KMS-11 (cell line): ENCODE measurements at regions not wholly inside any gene's neighbourhood (a gene's known extent, or its start where the extent isn't known, plus 50 kb on each side); places are given as distances from the start of the nearest gene placed in this dataset.

ENCODE experiments used
- H2AFZ ChIP-seq: fragments of 200-600 bp; sonication (generic); 2 replicates; pipeline ENCODE4 v1.6.1; 2016; ENCODE audit warnings: antibody characterized with exemption, mixed run types, low read depth
- H3K27ac ChIP-seq: fragments of 200-600 bp; sonication (generic); 2 replicates; pipeline ENCODE4 v1.6.1; 2016; ENCODE audit warnings: mild to moderate bottlenecking, mixed run types
- H3K27me3 ChIP-seq: fragments of 200-600 bp; sonication (generic); 2 replicates; pipeline ENCODE4 v1.6.1; 2017; ENCODE audit warnings: mild to moderate bottlenecking, low read depth, mixed run types, moderate library complexity; ENCODE audit not compliant: insufficient read depth
- H3K36me3 ChIP-seq: fragments of 200-600 bp; sonication (generic); 2 replicates; pipeline ENCODE4 v1.6.1; 2017; ENCODE audit warnings: mild to moderate bottlenecking, mixed run types; ENCODE audit not compliant: insufficient read depth
- H3K4me1 ChIP-seq: fragments of 200-600 bp; sonication (generic); 2 replicates; pipeline ENCODE4 v1.6.1; 2016; ENCODE audit warnings: mild to moderate bottlenecking, low read depth, mixed run types; ENCODE audit not compliant: poor library complexity, severe bottlenecking
- H3K4me2 ChIP-seq: fragments of 200-600 bp; sonication (generic); 2 replicates; pipeline ENCODE4 v1.7.0; 2016; ENCODE audit warnings: mild to moderate bottlenecking, mixed run types
- H3K4me3 ChIP-seq: fragments of 200-600 bp; sonication (generic); IDR thresholded peaks from 2 replicates; pipeline ENCODE4 v1.6.1; 2017; ENCODE audit warnings: low read depth, low read length, mixed read lengths; ENCODE audit not compliant: insufficient read depth
- H3K79me2 ChIP-seq: fragments of 200-600 bp; sonication (generic); 2 replicates; pipeline ENCODE4 v1.6.1; 2016; ENCODE audit warnings: low read depth, mixed run types; ENCODE audit not compliant: insufficient read depth
- H3K9ac ChIP-seq: fragments of 200-600 bp; sonication (generic); 2 replicates; pipeline ENCODE4 v1.6.1; 2016; ENCODE audit warnings: mild to moderate bottlenecking, mixed run types
- H4K20me1 ChIP-seq: fragments of 200-600 bp; sonication (generic); 2 replicates; pipeline ENCODE4 v1.6.1; 2016; ENCODE audit warnings: mild to moderate bottlenecking, mixed run types; ENCODE audit not compliant: insufficient read depth
- TF ChIP-seq, protein P1 (sequence below): fragments of 200-600 bp; sonication (generic); conservative IDR thresholded peaks from 2 replicates; pipeline ENCODE4 v1.6.1; 2017; ENCODE audit warnings: low read depth, mild to moderate bottlenecking, antibody characterized with exemption, low read length, moderate library complexity, mixed read lengths

DNA sequence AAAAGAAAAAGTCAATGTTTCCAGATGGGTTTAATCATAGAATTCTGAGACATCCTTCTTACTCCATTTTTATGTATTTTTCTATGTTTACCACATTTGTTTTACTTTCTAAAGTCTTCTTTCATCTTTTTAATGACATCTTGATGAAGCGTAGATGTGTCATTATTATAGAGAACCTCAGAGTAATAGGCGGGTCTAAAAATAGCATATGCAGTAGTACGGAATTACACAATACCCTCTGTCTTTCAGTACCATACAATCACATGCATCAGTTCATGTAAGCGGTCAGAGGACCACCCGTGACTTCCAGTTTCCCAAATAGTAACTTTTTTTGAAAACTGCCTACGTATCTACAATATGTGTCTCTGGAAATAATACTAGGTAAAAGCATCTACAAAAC is 224.0 kb downstream of the PLOD2 start:
- Histone ChIP-seq H3K9ac (no peak overlapping the region), H3K79me2 (no peaks in the 10 kb centered on the region), H3K4me1 (no peaks in the 10 kb centered on the region), H2AFZ (no peak overlapping the region), H3K4me2 (no peak overlapping the region), H3K27ac (no peak overlapping the region), H4K20me1 (no peaks in the 10 kb centered on the region), H3K36me3 (no peaks in the 10 kb centered on the region), H3K4me3 (no peak overlapping the region), H3K27me3 (no peaks in the 10 kb centered on the region)
- TF ChIP-seq, protein P1, sequence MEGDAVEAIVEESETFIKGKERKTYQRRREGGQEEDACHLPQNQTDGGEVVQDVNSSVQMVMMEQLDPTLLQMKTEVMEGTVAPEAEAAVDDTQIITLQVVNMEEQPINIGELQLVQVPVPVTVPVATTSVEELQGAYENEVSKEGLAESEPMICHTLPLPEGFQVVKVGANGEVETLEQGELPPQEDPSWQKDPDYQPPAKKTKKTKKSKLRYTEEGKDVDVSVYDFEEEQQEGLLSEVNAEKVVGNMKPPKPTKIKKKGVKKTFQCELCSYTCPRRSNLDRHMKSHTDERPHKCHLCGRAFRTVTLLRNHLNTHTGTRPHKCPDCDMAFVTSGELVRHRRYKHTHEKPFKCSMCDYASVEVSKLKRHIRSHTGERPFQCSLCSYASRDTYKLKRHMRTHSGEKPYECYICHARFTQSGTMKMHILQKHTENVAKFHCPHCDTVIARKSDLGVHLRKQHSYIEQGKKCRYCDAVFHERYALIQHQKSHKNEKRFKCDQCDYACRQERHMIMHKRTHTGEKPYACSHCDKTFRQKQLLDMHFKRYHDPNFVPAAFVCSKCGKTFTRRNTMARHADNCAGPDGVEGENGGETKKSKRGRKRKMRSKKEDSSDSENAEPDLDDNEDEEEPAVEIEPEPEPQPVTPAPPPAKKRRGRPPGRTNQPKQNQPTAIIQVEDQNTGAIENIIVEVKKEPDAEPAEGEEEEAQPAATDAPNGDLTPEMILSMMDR = no peak

DNA sequence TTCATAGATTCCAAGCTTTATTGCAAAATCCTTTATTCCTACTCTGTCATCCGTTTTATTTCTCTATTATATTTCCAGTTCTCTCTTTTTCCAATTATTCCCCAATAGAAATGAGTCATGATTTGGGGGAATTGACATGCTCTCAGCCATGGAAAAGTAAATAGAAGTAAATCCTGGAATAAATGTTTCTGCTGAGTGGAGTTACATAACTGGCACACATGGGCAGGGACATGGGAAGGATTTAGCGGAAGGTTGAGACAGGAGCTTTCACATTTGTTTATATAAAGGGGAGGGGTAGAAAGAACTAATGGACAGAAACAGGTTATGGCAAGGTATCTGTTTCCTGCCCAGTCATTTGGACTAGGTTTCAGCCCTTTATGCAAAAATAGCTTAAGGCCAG is 221.6 kb downstream of the PLOD2 start:
- TF ChIP-seq, protein P1 = no peak
- H3K27ac ChIP-seq = no peak overlapping the region
- H3K4me1 ChIP-seq = no peaks in the 10 kb centered on the region
- H4K20me1 ChIP-seq = no peaks in the 10 kb centered on the region
- no peak overlapping the region for H2AFZ ChIP-seq
- H3K9ac ChIP-seq = no peak overlapping the region
- no peak overlapping the region for H3K4me2 ChIP-seq
- no peaks in the 10 kb centered on the region for H3K79me2 ChIP-seq
- H3K36me3 ChIP-seq = no peaks in the 10 kb centered on the region
- no peak overlapping the region for H3K4me3 ChIP-seq
- H3K27me3 ChIP-seq = no peaks in the 10 kb centered on the region

DNA sequence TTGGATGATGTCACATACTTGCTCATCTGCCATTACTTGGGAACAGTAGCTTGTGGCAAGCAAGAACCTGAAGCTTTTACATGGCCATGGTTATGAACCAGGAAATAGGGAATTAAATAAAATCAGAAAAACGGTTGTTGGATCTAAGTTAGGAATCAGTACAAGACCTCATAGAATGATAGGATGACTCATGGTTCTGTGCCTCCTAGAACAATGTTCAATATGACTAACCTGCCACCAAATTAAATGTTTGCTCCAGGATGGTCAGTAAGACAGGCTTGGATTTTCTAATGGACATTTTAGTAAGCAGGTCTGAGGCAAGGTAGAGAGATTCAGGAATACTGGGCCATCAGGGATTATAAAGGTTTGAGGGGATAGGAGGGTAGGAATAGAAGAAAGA is 218.9 kb downstream of the PLOD2 start:
- TF ChIP-seq, protein P1 = no peak
- no peak overlapping the region for H3K4me2 ChIP-seq
- H3K9ac ChIP-seq = no peak overlapping the region
- H3K4me1 ChIP-seq = no peaks in the 10 kb centered on the region
- no peaks in the 10 kb centered on the region for H4K20me1 ChIP-seq
- no peak overlapping the region for H3K4me3 ChIP-seq
- H2AFZ ChIP-seq = no peak overlapping the region
- no peaks in the 10 kb centered on the region for H3K27me3 ChIP-seq
- H3K27ac ChIP-seq = no peak overlapping the region
- H3K79me2 ChIP-seq = no peaks in the 10 kb centered on the region
- H3K36me3 ChIP-seq = no peaks in the 10 kb centered on the region

DNA sequence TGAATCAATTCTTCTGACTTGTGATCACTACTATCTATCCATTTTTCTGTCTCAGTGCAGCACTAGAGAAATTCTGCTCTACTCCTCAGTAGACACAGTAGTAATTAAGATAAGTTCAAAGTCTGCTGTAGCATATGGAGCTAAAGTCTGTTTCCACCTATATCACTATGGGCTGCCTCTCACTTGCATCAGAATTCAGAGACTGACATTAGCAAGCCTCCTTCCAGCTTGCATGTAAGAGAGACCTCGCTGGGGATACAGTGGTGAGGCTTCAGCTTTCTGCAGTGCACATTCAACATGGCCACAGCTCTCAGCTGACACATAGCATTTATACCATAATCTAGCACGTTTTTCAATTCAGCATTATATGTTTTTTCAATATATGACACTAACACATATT is 217.0 kb downstream of the PLOD2 start:
- no peak overlapping the region for H3K4me3 ChIP-seq
- H3K4me2 ChIP-seq = no peak overlapping the region
- H3K4me1 ChIP-seq = no peaks in the 10 kb centered on the region
- H3K27ac ChIP-seq = no peak overlapping the region
- no peak overlapping the region for H3K9ac ChIP-seq
- H3K79me2 ChIP-seq = no peaks in the 10 kb centered on the region
- no peak overlapping the region; the same call in 1 of the 2 replicates for H2AFZ ChIP-seq
- TF ChIP-seq, protein P1 = no peak
- H3K36me3 ChIP-seq = no peaks in the 10 kb centered on the region
- no peaks in the 10 kb centered on the region for H3K27me3 ChIP-seq
- H4K20me1 ChIP-seq = no peaks in the 10 kb centered on the region
